CD4-positive, alpha-beta T cell treated with Interleukin-1 beta for 1 hour (primary cell): ENCODE measurements at regions not wholly inside any gene's neighbourhood (a gene's known extent, or its start where the extent isn't known, plus 50 kb on each side); places are given as distances from the start of the nearest gene placed in this dataset.
"Not testable (repeated sequence)": the region's sequence is repeated elsewhere in the genome, so short reads cannot be mapped to it uniquely, and the experiment has no call there.

Source experiments
- DNase-seq, 2 donors: peaks; one replicate each; pipeline ENCODE4 v3.0.0-alpha.2; 2020 to 2022

- no peak for DNase-seq
These were observed 276.2 kb upstream of the ZEB2 start for GRCh38 chr2:144796164-144796563.

- DNase-seq: no peak
These were observed 265.3 kb upstream of the ZEB2 start for GRCh38 chr2:144785253-144785652.

- DNase-seq: no peak
These were observed 261.1 kb upstream of the ZEB2 start for GRCh38 chr2:144780983-144781382.

- no peak for DNase-seq
These were observed 256.8 kb upstream of the ZEB2 start for GRCh38 chr2:144776766-144777165.

- no peak for DNase-seq
These were observed 254.9 kb upstream of the ZEB2 start for GRCh38 chr2:144774809-144775208.

- no peak for DNase-seq
These were observed 251.4 kb upstream of the ZEB2 start for GRCh38 chr2:144771348-144771747.

- DNase-seq: no peak
These were observed 250.8 kb upstream of the ZEB2 start for GRCh38 chr2:144770616-144771230.

- not testable (repeated sequence) for DNase-seq
These were observed 241.0 kb upstream of the ZEB2 start for GRCh38 chr2:144760939-144761338.

GRCh38 chr2:144759746-144760145, 239.8 kb upstream of the ZEB2 start:
- no peak for DNase-seq

- not testable (repeated sequence) for DNase-seq
These were observed 238.3 kb upstream of the ZEB2 start for GRCh38 chr2:144758196-144758595.

GRCh38 chr2:144753416-144753815, 233.5 kb upstream of the ZEB2 start:
- no peak for DNase-seq

- DNase-seq: no peak
These were observed 231.4 kb upstream of the ZEB2 start for GRCh38 chr2:144751142-144751905.

- DNase-seq: no peak
These were observed 229.3 kb upstream of the ZEB2 start for GRCh38 chr2:144749188-144749587.

- no peak for DNase-seq
These were observed 228.5 kb upstream of the ZEB2 start for GRCh38 chr2:144748443-144748842.

GRCh38 chr2:144747571-144747970, 227.7 kb upstream of the ZEB2 start:
- no peak for DNase-seq

GRCh38 chr2:144745424-144745823, 225.5 kb upstream of the ZEB2 start:
- DNase-seq: no peak

GRCh38 chr2:144738749-144739148, 218.8 kb upstream of the ZEB2 start:
- DNase-seq: no peak

- DNase-seq: no peak
These were observed 210.8 kb upstream of the ZEB2 start for GRCh38 chr2:144730711-144731110.

- not testable (repeated sequence) for DNase-seq
These were observed 204.5 kb upstream of the ZEB2 start for GRCh38 chr2:144724460-144724859.

- no peak for DNase-seq
These were observed 198.5 kb upstream of the ZEB2 start for GRCh38 chr2:144718376-144718775.

GRCh38 chr2:144715992-144716391, 196.1 kb upstream of the ZEB2 start:
- no peak for DNase-seq

GRCh38 chr2:144713410-144713809, 193.5 kb upstream of the ZEB2 start:
- DNase-seq: no peak

GRCh38 chr2:144712550-144712940, 192.6 kb upstream of the ZEB2 start:
- no peak for DNase-seq

- DNase-seq: no peak
These were observed 192.0 kb upstream of the ZEB2 start for GRCh38 chr2:144711630-144712549.
